HG03039 (cell line): ENCODE measurements at regions not wholly inside any gene's neighbourhood (a gene's known extent, or its start where the extent isn't known, plus 50 kb on each side); places are given as distances from the start of the nearest gene placed in this dataset.

Experiments used
- ATAC-seq: cut with Tn5 transposase; IDR thresholded peaks from one replicate; pipeline ENCODE4 v1.9.1; 2021; ENCODE audit warnings: mild to moderate bottlenecking, moderate library complexity; ENCODE audit not compliant: unreplicated experiment

DNA sequence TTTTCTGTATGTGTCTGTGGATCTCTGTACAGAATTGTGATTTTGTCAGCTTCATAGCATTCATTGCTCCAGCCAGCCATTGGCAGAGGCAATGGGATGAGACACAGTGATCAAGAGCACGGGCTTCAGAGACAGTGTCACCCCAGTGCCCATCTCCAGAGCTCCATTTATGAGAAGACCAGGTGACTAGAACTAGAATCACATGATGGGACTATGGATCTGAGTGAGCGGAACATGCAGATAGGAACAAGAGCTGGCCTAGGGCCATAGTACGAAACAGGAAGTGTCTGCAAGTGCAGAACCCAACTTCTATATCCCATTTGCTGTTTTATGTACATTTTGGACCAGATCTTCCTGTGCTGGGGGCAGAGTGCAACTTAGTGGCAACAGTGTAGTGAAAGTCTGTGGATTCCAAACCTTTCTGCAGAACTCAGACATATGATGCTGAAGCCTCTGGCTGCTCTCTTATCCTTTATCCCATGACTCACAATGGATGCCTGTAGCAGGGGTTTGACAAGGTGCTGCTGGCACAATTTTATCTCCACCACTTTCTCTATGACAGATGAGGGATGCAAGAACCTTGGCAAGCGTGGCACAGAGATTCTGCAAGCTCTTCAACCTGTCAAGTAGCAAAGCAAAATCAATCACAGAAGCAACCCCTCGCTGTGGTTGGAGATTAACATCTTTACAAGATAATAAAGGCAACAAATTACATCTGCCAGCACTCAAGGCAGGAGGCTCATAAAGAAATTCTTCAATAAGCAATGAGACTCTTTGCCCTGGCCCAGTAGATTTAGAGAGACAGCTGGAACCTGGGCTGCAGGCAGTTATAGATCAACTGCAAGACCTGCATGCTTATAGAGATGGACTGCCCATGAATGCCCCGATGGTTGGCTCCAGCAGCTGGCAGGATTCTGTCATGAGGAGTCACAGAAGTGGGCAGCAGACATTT lies 681.3 kb downstream of the TNS3 start:
- ATAC-seq, result no peak

- no peak for ATAC-seq
Measured at GRCh38 chr7:46897381-46897780, 684.5 kb downstream of the TNS3 start.

GRCh38 chr7:46886669-46887374 lies 695.1 kb downstream of the TNS3 start:
- ATAC-seq, result no peak

- ATAC-seq, result no peak
Measured at GRCh38 chr7:46885167-46885566, 696.7 kb downstream of the TNS3 start.

GRCh38 chr7:46881507-46882127 lies 700.3 kb downstream of the TNS3 start:
- no peak for ATAC-seq

DNA sequence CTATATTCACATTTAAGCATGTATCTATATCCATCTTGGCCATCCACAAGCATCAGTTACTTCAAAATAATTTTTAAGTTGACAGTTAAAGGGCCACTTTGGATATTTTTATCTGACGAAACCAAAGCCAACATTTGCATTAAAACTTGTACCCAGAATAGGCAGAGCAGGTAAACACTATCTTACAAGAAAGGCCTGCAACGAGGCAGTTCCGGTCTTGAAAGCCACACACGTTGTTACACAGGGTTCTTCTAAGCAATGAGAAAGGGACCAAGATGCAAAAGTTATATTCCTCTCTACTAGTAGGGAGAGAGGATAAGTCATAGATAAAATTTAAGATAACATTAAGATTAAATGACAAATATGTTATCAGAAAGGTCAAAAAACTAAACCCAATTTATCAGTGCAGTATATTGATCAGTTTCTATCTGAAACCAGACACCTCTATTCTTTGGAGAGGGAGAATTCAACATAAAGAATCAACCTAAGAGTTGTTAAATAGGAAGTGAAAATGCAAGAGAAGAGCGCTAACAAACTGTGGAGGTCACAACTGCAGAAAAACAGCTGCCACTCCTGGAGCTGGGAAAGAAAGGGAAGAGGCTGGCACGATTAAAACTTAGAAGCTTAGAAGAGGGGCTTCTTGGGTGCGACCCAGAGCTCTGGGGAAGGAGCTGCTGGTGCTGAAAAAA lies 701.3 kb downstream of the TNS3 start:
- ATAC-seq, result no peak

- no peak for ATAC-seq
Measured at GRCh38 chr7:46879783-46880182, 702.1 kb downstream of the TNS3 start.

GRCh38 chr7:46871516-46871915 lies 710.4 kb downstream of the TNS3 start:
- no peak for ATAC-seq

GRCh38 chr7:46864716-46865115 lies 717.2 kb downstream of the TNS3 start:
- ATAC-seq, result no peak

DNA sequence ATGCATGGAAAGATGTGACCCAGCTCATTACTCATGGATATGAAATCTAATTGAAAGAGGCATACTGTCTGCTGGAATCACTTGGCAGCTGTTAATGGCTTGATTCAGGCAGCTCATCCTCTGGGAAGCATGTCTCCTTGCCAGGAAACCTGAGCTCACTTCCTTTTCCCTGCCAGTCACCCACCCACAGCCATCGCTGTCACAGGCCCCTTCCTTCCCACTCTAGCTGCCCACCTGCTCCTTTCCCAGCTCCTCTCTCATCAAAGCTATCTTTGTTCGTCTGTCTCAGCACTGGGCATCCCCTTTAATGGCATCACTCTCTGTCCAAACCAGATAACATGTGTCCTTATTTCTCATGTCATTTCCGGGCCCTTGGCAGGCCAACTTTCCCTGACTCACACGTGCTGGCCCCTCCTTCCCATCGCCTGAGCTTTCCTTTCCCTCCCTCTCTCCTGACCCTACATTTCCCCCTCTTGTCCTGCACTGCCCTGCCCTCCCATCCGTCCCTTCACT lies 721.9 kb downstream of the TNS3 start:
- ATAC-seq, result no peak

GRCh38 chr7:46855851-46856250 lies 726.1 kb downstream of the TNS3 start:
- ATAC-seq, result no peak

GRCh38 chr7:46854958-46855473 lies 726.9 kb downstream of the TNS3 start:
- no peak for ATAC-seq

DNA sequence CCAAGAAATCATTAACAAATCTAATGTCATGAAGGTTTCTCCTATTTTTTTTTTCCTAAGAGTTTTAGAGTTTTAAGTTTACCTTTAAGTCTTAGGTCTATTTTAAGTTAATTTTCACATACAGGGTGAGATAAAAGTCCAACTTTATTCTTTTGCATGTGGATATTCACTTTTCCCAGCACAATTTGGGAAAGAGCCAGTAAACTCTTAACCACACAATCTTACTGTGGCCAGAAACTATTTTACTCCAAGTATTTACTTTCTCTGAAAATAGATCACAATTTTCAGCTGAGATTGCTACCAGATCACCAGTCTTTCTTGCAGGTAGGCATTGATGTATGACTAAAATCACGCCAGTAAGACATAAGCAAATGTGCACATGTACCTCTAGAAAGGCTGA lies 728.5 kb downstream of the TNS3 start:
- no peak for ATAC-seq

- no peak for ATAC-seq
Measured at GRCh38 chr7:46852795-46853194, 729.1 kb downstream of the TNS3 start.

- ATAC-seq, result no peak
Measured at GRCh38 chr7:46850563-46851330, 731.2 kb downstream of the TNS3 start.

DNA sequence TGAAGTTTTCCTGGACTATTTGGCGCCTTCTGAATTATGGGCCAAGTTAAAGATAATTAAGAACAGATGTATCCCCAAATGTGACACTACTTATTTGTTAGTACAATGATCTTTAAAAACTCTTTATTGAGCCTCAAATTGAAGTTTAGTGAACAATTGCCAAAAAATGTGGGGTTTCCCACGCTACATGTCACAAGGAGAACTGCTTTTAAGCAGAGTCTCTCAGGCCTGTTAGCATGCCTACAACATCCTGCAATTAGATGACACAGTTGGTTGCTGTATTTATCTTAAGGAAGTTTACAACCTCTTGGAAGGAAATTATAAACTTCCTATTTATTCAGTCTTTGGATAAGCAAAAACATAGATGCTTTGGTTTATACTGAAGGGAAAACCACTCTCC lies 733.0 kb downstream of the TNS3 start:
- ATAC-seq, result no peak

DNA sequence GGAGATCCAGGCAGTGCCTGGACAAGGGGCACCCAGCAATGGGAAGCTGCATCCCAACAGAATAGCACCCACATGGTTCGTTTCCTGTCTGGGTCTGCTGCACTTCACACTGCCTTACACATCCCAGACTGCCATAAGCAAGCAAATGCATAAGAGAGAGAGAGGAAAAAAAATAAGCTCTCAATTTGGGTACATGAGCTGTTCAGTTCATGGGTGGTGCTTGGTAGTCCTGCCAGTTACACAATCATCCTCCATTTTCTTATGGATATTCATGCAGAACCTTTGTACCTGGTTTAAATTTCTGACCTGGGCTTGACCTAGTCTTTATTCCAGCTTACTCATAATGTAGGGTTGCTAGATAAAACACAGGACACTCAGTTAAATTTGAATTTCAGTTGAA lies 733.6 kb downstream of the TNS3 start:
- no peak for ATAC-seq

DNA sequence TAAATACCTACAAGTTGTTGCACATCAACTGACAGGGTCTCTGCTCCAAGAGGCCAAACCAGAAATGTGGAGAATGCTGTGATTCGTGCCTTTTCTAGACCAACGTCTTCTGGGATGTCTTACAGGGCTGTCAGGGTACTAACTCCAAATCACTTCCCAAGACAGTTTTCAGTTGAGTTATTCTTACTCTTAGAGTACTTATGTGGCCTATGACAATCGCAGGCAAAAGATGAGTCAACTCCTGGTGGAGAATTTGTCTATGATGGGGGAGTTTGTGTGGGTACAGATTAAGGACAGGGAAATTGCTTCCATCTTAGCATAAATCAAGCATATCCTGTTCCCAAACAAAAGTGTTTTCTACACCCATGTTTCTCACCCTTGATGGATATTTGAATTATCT lies 734.8 kb downstream of the TNS3 start:
- ATAC-seq, result no peak

DNA sequence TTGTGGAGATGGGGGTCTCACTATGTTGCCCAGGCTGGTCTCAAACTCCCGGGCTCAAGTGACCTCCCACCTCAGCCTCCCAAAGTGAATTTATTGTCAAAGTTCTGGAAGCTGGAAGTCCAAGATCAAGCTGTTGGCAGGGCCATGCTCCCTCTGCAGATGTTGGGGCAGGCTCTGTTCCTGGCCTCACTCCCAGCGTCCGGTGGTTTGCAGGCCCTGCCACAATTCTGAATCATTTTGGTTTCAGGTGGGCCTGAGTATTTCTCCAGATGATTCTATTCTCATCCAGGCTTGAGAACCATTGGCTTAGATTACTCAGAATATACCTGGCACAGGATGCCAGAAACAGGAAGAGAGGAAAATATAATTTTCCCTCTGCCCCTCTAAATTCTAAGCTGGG lies 737.4 kb downstream of the TNS3 start:
- ATAC-seq, result no peak

DNA sequence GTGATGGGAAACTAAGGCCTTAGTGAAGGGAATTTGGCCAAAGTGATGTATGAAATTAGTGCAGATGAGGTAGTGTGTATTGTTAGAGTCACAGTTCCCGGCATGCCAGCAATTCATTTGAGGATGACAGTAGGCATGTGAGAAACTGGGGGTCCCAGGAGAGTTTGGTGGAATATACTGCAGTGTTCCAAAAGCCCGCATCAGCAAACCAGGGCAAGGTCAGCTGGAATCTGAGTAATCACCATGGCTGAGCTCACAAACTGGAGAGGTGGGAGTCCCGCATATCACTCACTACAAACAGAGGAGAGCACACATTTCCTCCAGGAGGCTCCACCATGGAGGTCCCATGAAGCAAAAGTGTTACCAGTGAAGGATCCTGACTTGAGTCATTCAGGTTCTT lies 740.7 kb downstream of the TNS3 start:
- ATAC-seq, result no peak
